ENCODE measurements at regions not wholly inside any gene's neighbourhood (a gene's known extent, or its start where the extent isn't known, plus 50 kb on each side); places are given as distances from the start of the nearest gene placed in this dataset.
"Not testable (repeated sequence)": the region's sequence is repeated elsewhere in the genome, so short reads cannot be mapped to it uniquely, and the experiment has no call there.

- DNase-seq: no peak
Measured at GRCh38 chr13:44024167-44024845, 144.6 kb downstream of the LACC1 start.

DNA sequence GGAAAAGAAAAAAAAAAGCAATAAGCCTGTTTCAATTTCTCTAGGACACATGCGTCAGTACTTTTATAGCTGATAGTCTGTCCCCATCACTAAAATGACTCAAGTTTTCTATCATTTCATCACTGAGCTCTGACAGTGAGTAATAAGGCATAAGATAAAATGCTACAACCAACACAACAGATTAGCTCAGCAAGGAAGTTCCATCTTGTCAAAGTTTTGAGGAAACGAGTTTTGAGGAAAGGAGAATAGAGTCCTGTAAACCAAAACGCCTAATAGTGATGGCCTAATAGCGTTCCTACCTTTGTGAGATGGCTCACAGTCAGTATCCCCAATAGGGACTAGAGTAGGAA is 145.1 kb downstream of the LACC1 start:
- no peak for DNase-seq

- DNase-seq: no peak
Measured at GRCh38 chr13:44026194-44026593, 146.5 kb downstream of the LACC1 start.

DNA sequence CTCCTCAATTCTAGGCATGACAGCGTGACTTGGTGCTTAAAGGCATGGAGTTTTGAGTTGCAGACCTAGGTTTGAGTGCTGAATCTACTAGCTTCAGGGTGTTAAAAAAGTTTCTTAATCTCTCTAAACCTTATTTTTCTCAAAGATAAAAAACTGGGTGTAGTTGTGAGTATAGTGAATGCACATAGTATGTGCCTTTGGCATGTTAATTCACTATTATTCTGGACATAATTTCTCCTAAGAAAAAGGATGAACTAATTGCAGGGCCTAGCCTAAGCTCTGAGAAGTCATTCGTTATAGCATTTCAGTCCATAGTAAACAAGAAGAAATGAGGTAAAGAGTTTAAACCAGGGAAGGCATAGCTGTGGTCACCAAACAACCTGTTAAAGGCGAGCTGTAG is 149.0 kb downstream of the LACC1 start:
- no peak for DNase-seq

DNA sequence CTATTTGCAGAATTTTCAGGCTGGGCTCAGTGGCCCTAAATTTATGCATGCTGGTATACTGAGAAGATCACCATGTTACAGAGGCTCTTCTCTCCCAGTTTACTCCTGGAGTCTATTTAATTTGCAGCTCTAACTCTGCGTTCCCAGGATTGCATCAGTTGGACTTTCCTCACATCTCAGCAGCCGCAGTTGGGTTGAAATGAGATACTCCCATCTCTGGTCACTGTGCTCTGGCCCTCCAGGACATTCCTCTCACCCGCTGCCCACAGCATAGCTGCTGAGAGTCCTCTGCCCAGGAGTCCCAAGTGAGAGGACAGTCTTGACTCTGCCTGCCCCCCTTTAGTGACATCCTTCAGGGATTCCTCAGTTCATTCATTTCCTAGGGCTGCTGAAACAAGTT is 150.9 kb downstream of the LACC1 start:
- DNase-seq: no peak

- DNase-seq: no peak
Measured at GRCh38 chr13:44031555-44031954, 151.9 kb downstream of the LACC1 start.

DNA sequence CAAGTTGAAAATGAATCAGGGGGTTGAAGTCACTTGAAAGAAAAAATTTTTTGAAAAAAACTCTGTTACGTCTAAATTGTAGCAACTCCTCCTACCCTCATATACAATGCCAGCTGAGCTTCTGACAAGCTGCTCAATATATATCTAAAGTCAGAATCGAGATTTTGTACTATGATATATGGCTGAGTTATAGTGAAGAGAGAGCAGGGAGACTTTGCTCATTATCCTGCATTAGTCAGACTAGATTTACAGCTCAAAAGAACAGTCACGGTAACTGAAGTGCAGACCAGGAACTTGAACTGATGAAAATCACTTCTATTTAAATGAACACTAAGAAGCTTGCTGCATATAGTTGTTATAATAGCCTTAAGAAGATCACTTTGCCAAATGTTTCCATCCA is 153.1 kb downstream of the LACC1 start:
- DNase-seq: no peak

- no peak for DNase-seq
Measured at GRCh38 chr13:44035400-44035799, 155.7 kb downstream of the LACC1 start.

DNA sequence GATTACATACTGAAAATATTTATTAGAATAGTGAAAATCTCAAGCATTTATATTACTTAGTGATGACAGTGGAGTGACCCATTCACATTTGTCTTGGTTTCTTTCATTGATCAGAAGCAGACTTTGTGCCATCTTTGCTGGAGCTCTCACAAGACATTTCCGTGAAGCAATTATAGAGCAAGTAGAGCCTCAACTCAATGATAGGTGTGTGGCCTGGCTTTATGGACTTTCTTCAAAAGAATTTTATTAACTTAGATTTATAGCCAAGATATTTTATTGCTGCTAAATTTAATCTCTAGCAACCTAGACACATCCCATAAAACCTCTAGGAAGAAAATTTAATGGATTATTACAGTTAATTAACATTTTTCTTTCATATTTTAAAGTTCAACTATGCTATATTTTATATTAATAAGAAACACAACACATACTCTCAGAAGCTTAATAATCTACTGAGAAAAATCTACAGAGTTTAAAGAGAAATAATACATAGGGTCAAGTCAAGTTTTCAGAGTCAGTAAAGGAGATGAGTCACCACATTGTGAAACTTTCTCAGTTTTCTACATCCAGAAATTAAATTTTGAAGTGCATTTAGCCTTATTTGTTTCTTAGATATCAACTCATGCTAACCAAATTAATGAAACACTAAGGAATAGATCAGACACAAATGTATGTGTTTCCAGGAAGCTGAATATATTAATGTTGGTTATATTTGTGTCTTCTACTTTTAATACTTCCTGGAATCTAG is 160.5 kb downstream of the LACC1 start:
- DNase-seq: no peak

DNA sequence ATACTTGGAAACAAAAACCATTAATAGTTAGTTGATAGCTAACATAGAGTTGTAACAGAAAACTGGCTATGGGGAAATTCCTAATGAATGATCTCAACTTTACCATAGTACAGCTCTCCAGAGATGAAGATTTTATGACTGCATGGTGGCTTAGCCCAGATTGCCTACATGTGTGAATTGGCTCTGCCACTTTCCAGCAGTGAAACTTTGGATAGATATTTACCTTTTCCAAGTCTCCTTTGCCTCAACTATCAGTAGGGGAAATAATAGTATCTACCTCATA is 161.1 kb downstream of the LACC1 start:
- no peak for DNase-seq

GRCh38 chr13:44044547-44045179 is 165.0 kb downstream of the LACC1 start:
- DNase-seq: no peak

- DNase-seq: peak; percentile 30
Measured at GRCh38 chr13:44045180-44045562, 165.5 kb downstream of the LACC1 start.

DNA sequence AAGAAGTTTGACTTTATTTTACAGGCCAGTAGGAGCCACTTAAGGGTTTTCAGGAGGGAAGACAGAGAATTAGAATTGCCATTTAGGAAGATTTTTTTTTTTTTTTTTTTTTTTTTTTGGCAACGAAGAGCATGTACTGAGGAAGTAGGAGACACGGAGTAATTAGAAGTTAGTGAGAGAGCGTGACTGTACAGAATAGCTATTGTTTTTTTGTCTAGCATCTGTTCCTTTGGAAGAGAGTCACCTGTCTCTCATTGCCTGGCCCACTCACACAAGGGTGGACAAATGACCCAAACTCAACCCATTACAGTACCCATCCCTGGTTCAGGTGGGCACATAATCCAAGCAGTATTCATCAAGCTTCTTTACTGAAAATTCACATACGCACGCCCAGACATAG is 166.7 kb downstream of the LACC1 start:
- DNase-seq: no peak

GRCh38 chr13:44048326-44048725 is 168.6 kb downstream of the LACC1 start:
- DNase-seq: no peak

DNA sequence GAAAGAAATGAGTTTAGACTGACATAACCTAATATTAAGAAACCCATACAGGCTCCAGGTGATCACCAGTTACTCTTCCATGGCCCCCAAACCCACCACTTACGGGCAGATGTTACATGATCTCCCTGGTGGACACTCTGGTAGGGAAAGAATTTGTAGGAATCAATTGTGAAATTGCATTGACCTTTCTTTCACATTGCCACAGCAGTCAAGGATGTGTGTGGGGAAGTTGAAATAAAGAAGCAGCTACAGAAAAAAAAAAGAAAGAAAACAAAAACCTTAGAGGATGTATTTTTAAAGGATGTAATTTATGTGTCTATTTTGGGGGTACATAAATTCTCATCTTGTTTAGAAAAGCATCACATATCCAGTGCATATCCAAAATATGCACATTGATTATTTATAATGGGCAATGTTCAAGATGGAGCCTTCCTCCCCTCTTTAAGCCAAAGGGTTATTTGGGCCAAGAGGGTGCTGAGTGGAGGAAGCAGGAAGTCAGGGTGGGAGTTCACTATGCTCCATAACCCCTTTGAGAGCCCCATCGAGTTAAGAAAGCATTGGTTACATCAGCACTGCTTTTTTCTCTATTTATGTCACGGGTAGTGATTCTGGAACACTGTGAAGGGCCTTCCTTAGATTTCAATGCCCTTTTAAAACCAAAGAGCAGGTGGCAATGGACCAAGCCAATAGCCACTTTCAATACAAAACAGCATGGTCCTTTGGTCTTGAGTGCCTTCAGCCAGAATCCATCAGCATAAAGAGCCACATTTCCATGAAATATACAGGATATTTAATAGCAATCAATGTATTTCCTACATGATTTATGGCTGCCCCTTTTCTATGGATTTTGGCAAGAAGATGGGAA is 169.6 kb downstream of the LACC1 start:
- DNase-seq: no peak

GRCh38 chr13:44050450-44051063 is 170.9 kb downstream of the LACC1 start:
- no peak for DNase-seq

DNA sequence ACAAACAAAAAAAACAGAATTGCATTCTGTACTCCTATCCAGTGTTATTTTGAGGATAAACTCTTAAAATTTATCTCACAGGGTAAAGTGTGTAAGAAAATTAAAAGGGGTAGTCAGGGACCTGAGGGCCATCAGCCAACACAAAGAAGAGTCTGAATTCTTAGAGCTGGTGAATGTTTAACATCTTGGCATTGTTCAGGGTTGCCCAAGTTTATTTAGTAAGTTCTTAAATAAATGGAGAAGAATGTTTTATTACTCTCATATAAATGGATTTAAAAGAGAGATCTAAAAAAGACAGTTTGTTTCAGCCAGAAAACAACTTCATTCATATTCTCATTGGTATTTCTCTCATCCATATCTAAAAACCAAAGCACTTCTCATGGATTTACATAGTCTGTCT is 171.7 kb downstream of the LACC1 start:
- DNase-seq: no peak

- no peak for DNase-seq
Measured at GRCh38 chr13:44051918-44052675, 172.4 kb downstream of the LACC1 start.

GRCh38 chr13:44052780-44053184 is 173.1 kb downstream of the LACC1 start:
- no peak for DNase-seq

DNA sequence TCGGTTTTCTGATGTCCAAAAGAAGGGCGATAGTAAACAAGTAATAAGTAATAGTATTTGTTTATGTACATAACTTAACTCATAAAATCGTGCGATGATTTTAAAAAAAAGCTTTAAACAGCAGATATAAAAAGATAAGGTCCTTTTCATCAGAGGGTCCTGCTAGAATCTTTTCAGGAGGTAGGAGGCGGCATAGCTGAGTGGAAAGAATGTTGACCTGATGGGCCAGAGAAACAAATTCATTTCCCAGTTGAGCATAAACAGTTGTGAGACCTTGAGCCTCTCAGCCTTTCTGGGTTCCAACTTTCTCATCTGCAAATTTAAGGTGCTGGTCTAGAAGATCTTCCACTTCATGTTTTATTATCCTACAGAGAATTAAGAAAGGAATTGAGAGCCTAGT is 173.5 kb downstream of the LACC1 start:
- DNase-seq: no peak

DNA sequence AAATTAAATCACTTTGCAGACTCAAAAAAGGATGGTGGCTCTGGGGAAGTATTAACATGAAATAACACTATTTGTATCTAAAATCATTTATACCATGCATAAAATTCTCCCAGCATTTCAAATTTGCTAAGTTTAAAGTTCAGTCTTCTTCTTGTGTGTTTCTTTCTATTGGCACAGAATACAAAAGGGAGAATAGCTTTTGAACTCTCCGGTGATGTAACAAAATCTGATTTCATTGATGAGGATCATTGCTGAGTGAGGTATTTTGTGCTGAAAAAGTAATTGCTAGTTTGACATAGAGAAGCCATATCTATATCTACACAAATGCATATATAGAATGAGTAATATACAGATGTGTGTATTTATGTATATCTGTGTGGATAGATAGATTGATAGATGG is 174.8 kb downstream of the LACC1 start:
- DNase-seq: no peak

GRCh38 chr13:44055681-44056080 is 176.0 kb downstream of the LACC1 start:
- not testable (repeated sequence) for DNase-seq

Data from NCI-H774 (cell line).